HG02970 (cell line): ENCODE measurements at regions not wholly inside any gene's neighbourhood (a gene's known extent, or its start where the extent isn't known, plus 50 kb on each side); places are given as distances from the start of the nearest gene placed in this dataset.

Experiments used
- ATAC-seq: cut with Tn5 transposase; IDR thresholded peaks from one replicate; pipeline ENCODE4 v1.9.1; 2021; ENCODE audit warnings: mild to moderate bottlenecking, moderate library complexity, moderate number of reproducible peaks; ENCODE audit not compliant: unreplicated experiment, low FRiP score

- ATAC-seq = no peak
These were observed 139.5 kb upstream of the NDUFV2 start for GRCh38 chr18:8962855-8963635.

- no peak for ATAC-seq
These were observed 138.6 kb upstream of the NDUFV2 start for GRCh38 chr18:8963876-8964275.

- ATAC-seq = no peak
These were observed 137.1 kb upstream of the NDUFV2 start for GRCh38 chr18:8965398-8965797.

DNA sequence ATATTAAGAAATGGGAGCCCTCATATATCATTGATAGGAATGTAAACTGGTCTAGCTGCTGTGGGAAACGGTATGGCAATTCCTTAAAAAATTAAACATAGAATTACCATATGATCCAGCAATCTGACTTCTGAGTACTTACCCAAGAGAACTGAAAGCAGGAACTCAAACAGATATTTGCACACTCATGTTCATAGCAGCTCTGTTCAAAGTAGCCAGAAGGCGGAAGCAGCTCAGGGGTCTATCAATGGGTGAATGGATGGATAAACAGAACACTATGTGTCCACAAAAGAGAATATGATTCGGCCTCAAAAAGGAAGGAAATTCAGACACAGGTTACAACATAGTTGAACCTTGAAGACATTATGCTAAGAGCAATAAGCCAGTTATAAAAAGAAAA is 135.7 kb upstream of the NDUFV2 start:
- no peak for ATAC-seq

DNA sequence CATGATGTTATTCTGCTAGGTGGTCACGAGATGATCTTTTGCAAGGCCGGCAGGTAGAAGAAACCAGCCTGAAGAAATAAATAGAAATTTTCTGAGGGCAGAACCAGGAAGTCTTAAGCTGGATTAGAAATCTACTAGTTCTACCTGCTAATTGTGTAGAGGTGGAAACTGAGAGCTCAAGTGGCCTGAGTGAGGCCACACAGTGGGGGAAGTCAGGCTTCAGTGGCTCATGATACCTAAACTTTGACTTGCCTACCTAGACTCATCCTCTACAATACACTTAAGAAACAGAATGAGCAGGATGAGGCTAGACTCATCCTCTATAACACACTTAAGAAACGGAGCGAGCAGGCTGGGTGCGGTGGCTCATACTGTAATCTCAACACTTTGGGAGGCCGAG is 134.9 kb upstream of the NDUFV2 start:
- ATAC-seq = no peak

DNA sequence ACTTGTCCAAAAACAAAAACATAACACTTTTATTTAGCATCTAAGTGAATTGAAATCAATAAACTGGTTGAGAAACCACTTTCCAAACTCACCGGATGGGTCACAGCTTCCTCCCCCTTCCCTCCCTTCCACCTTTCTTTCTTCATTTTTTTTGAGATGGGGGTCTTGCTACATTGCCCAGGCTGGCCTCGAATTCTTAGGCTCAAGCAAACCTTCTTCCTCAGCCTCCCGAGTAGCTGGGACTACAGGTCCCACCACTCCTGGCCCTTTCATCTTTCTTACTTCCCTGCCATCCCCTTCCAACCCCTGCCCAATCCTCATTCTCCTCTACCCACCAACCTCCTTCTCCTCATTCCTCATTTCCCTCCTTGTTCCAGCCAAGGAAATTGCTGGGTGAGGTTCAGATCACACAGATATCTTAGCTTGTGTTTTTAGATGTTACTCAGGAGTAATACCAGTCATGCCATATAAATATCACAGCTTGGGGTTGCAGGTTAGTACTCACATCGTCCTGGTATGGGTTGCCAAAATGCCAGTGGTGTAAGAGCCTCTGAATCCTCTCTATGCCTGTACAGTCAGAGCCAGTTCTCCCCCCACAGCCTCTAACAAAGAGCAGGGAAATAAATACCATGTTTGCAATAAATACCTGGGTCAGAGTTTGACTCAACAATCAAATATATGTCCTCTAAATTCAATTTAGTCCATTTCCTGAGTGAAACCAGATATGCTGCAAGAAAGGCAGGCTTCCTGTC is 132.7 kb upstream of the NDUFV2 start:
- ATAC-seq = no peak

DNA sequence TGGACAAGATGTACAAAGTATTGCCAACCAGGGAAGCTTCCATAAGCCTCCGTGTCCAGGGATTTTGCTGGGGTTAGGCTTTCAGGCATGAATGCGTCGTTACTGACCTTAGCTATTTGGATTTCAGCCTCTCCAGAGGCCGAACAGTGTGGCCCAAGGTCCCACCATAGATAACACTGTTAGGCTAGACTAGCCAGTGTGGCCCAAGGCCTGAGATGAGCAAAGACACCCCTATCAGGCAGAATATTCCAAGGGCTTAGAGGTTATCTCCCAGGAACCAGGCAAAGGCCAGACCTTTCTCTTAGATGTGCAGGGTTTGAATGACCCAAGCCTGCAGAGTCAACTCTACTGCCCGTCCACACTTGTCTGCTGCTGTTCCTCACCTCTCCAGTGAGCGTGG is 131.7 kb upstream of the NDUFV2 start:
- ATAC-seq = no peak

GRCh38 chr18:8972116-8972515 is 130.4 kb upstream of the NDUFV2 start:
- no peak for ATAC-seq

GRCh38 chr18:8974279-8974678 is 128.2 kb upstream of the NDUFV2 start:
- no peak for ATAC-seq

- no peak for ATAC-seq
These were observed 127.8 kb upstream of the NDUFV2 start for GRCh38 chr18:8974696-8975095.

DNA sequence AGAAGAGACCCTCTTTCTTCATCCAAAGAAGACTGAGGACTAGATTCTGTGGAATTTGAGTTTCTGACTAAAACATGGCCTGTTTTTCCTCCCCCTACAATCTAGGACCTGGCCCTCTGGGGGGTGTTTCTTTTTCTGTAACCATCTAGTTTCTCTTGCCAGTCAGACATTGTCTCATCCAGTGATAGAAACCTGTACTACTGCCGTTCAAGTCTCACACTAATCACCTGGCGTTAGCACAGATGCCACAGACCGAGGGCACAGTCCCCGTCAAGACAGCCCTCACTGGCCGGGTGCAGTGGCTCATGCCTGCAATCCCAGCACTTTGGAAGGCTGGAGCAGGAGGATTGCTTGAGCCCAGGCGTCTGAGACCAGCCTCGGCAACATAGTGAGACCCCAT is 126.9 kb upstream of the NDUFV2 start:
- ATAC-seq = no peak

DNA sequence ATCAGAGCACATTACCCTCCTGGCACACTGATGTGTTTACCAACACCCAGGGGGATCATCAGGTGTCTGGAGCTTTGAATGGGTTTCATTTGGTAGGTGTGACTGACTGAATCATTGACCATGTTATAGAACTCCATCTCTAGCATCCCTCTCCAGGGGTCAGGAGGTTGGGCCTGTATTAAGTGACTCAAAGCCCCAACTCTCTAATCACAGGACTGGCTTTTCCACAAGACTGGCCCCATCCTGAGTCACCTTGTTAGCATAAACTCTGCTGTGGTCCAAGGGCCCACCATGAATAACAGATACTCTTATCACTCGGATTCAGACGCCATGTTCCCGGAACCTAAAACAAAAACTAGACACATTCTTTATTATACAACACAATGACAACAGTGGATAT is 125.9 kb upstream of the NDUFV2 start:
- no peak for ATAC-seq

GRCh38 chr18:8977166-8977565 is 125.3 kb upstream of the NDUFV2 start:
- ATAC-seq = no peak

DNA sequence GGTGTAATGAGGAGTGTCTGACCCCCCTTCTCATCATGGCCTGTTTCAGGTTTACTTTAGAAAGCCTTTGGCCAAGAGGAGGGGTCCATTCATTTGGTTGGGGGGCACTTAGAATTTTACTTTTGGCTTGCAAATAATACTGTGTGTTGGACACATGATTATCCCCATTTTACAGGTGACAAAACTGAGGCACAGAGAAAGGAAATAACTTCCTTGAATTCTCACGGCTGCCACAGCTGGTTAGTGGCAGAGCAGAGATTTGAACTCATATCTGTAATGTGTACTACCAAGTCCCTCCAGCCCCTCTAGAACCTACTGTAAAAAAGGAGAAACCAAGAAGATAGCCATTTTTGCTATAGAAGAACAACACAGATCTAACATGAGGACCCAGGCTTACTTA is 124.8 kb upstream of the NDUFV2 start:
- no peak for ATAC-seq

GRCh38 chr18:8978394-8978793 is 124.1 kb upstream of the NDUFV2 start:
- ATAC-seq = no peak

DNA sequence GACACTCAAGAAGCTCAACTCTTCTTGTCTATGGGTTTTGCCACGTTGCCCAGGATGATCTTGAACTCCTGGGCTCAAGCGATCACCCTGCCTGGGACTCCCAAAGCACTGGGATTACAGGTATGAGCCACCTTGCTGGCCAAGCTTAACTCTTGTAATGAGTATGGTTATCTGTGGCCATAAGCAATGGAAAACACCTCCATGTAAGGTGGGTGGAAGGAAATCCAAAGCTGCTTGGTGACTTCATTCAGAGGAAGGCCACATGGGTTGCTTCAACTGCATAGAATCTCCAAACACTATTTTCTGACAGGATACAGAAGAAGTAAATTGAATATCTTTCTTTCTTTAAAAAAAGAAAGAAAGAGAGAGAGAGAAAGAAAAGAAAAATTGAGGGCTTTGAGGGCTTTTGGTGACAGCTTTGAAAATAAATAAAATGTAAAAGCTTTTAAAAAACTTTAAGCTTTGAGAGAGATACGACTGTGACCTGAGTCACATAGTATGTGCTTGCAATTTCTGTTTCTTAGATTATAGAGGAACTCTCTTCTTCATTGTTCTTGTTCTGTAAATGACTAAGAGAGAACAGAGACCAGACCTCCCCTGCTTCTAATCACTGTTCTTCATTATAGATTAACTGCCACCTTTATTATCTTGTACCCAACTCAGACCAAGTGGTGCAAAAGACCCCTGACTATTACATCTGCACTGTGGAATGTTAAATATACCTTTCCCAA is 123.1 kb upstream of the NDUFV2 start:
- ATAC-seq = no peak

DNA sequence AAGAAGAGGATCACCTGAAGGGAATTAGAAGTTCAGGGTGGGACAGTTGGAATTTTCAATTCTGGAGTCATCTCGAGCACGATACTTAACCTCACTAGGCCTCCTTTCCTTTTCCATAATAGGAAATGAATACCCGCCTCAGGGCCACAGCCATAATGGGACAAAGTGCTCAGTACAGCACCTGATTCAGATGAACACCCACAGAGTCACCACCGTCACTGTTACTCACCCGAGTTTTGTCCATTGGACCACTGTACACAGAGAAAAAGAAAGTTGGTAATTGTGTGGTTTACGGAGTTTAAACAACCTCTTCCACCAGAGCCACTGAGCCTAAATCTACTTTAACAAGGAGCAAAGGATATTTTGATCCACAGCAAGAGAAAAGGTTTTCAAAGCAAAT is 122.0 kb upstream of the NDUFV2 start:
- no peak for ATAC-seq

GRCh38 chr18:8980918-8981317 is 121.6 kb upstream of the NDUFV2 start:
- no peak for ATAC-seq

- no peak for ATAC-seq
These were observed 119.9 kb upstream of the NDUFV2 start for GRCh38 chr18:8982416-8983183.

DNA sequence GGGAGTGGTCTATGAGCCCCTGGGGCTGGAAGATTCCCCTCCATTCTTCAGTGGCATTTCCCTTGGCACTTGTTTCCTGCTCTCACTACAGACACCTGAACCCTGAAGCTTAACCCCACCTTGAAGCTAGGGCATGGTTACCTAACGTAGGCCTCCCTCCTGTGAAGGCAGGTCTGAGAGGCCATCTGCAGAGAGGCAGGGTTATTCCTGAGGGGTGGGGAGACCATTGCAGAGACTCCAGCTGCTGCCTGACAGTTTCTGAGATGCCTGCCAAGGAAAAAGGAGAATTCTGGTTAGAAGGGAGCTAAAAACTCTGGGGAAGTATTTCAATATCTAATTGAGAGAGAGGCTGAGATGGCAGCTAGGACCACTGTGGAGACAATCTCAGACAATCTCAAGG is 119.3 kb upstream of the NDUFV2 start:
- ATAC-seq = no peak
